Hepatocyte (in vitro differentiated cells): ENCODE measurements at regions not wholly inside any gene's neighbourhood (a gene's known extent, or its start where the extent isn't known, plus 50 kb on each side); places are given as distances from the start of the nearest gene placed in this dataset.

ENCODE experiments used
- CTCF ChIP-seq: fragments of 200-600 bp; sonication (generic); IDR thresholded peaks from 2 replicates; pipeline ENCODE4 v1.5.1; 2016; ENCODE audit warnings: antibody characterized with exemption, mild to moderate bottlenecking; ENCODE audit not compliant: poor library complexity
- EZH2 ChIP-seq: fragments of 200-600 bp; sonication (generic); IDR thresholded peaks from 2 replicates; pipeline ENCODE4 v1.6.1; 2016; ENCODE audit warnings: antibody characterized with exemption, mild to moderate bottlenecking, borderline replicate concordance

- no peak for TF ChIP-seq EZH2
- TF ChIP-seq CTCF = no peak
Measured at GRCh38 chr5:87053146-87053545, 214.5 kb upstream of the RASA1 start.
